ENCODE measurements at regions not wholly inside any gene's neighbourhood (a gene's known extent, or its start where the extent isn't known, plus 50 kb on each side); places are given as distances from the start of the nearest gene placed in this dataset.

GRCh38 chr3:191076903-191077552, 122.0 kb upstream of the OSTN start:
- no peak for TF ChIP-seq EZH2 (IDR thresholded peaks at IDR 0.05; ENCODE audit: borderline replicate concordance, low read depth, low read length, poor library complexity, severe bottlenecking)
- TF ChIP-seq CTCF (conservative IDR thresholded peaks at IDR 0.05; ENCODE audit: low read depth, low read length), result no peak

All from A673 (cell line).